Stimulated activated CD8-positive, alpha-beta memory T cell treated with anti-CD3 and anti-CD28 coated beads, Interleukin-7, amount 100 ng/mL, for 4 hours (primary cell): ENCODE measurements at regions not wholly inside any gene's neighbourhood (a gene's known extent, or its start where the extent isn't known, plus 50 kb on each side); places are given as distances from the start of the nearest gene placed in this dataset.
"Not testable (repeated sequence)": the region's sequence is repeated elsewhere in the genome, so short reads cannot be mapped to it uniquely, and the experiment has no call there.

Experiments
- DNase-seq, 2 donors: peaks; one replicate each; pipeline ENCODE4 v3.0.0-alpha.2; 2020; ENCODE audit warnings: low read depth in 2 of 2

- DNase-seq: no peak
Observed at GRCh38 chr1:234960722-234961455, 167.7 kb downstream of the TOMM20 start.

- DNase-seq: no peak
Observed at GRCh38 chr1:234958706-234959657, 169.7 kb downstream of the TOMM20 start.

- no peak for DNase-seq
Observed at GRCh38 chr1:234958066-234958705, 170.5 kb downstream of the TOMM20 start.

- no peak for DNase-seq
Observed at GRCh38 chr1:234957330-234958065, 171.1 kb downstream of the TOMM20 start.

GRCh38 chr1:234956821-234957329 lies 171.8 kb downstream of the TOMM20 start:
- DNase-seq: no peak

GRCh38 chr1:234955107-234955731 lies 173.4 kb downstream of the TOMM20 start:
- DNase-seq: no peak

- DNase-seq: no peak
Observed at GRCh38 chr1:234954613-234955012, 174.0 kb downstream of the TOMM20 start.

GRCh38 chr1:234953655-234954405 lies 174.8 kb downstream of the TOMM20 start:
- DNase-seq: no peak

- no peak for DNase-seq
Observed at GRCh38 chr1:234950598-234950997, 178.0 kb downstream of the TOMM20 start.

GRCh38 chr1:234949528-234949927 lies 179.1 kb downstream of the TOMM20 start:
- not testable (repeated sequence) for DNase-seq

GRCh38 chr1:234944439-234945344 lies 183.9 kb downstream of the TOMM20 start:
- no peak for DNase-seq

- DNase-seq: no peak
Observed at GRCh38 chr1:234943836-234944402, 184.7 kb downstream of the TOMM20 start.

- DNase-seq: no peak
Observed at GRCh38 chr1:234942879-234943506, 185.6 kb downstream of the TOMM20 start.

- no peak for DNase-seq
Observed at GRCh38 chr1:234942012-234942332, 186.7 kb downstream of the TOMM20 start.

GRCh38 chr1:234941321-234942011 lies 187.2 kb downstream of the TOMM20 start:
- DNase-seq: no peak

GRCh38 chr1:234940841-234941240 lies 187.8 kb downstream of the TOMM20 start:
- no peak for DNase-seq

GRCh38 chr1:234938924-234939323 lies 189.7 kb downstream of the TOMM20 start:
- DNase-seq: no peak

- DNase-seq: no peak
Observed at GRCh38 chr1:234938135-234938534, 190.5 kb downstream of the TOMM20 start.
